Activated CD4-positive, alpha-beta T cell treated with anti-CD3 and anti-CD28 coated beads, Interleukin-2, amount 50 U/mL, for 16 hours (primary cell): ENCODE measurements at regions not wholly inside any gene's neighbourhood (a gene's known extent, or its start where the extent isn't known, plus 50 kb on each side); places are given as distances from the start of the nearest gene placed in this dataset.

Experiments used
- DNase-seq: peaks from one replicate; pipeline ENCODE4 v3.0.0-alpha.2; 2020

DNA sequence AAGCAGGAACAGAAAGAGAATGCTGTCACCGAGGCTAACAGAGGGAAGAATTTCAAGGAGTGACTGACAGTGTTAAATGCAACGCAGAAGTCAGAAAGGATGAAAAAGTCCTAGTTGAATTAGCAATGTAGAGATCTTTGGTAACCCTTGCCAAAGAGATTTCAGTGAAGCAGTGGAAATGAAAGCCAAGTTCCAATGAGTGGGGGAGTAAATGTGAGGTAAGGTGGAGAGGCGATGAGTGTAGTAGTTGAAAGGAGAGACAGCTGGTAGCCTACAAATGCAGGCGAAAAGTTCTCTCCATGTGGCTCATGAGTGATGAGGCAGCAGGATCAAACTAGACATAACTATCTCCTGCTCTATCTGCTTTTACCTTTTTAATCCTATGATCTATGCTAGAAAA is 74.6 kb upstream of the IPO9 start:
- DNase-seq: no peak

DNA sequence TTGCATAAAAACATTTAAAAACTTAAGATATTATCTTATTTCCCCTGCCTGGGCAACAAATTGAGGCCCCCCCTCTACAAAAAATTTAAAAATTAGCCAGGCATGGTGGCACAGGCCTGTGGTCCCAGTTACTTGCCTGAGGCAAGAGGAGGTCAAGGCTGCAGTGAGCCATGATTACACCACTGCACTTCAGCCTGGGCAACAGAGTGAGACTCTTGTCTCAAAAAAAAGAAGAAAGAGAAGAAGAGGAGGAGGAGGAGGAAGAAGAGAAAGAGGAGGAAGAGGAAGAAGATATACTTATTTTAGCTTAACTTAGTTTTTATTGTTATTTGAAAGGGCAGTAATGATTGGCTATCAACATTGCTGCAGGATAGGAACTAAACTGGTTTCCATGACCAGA is 73.8 kb upstream of the IPO9 start:
- DNase-seq: no peak

- DNase-seq: no peak
Measured at GRCh38 chr1:201756406-201756805, 72.6 kb upstream of the IPO9 start.

GRCh38 chr1:201758499-201759050 is 70.4 kb upstream of the IPO9 start:
- no peak for DNase-seq

DNA sequence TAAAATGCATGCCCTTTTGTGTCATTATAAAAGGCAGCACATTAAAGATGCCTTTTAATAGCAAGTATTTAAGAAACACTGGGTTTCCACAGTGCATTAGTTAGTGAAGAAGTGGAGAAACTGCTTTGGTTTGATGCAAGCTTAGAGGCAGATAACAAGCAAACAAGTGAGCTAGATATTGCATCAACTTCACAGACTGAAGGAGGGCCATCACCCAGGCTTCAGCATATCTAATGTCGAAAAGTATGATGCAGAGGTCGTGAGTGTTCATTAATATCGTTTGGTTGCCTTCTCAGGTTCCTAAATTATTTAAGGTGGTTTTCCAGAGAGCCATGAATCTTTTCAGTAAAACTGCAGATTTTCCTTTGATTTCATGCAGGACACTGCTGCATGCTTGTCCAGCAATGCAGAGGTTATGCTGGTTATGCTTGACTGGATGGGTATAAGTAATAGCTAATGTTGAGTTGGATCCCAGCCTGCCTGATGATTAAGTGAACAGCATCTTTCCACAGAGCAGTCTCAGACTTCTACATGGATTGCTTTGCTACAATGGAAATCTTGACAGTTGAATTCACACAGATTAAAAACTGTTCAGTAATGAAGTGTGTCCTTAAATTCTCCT is 69.7 kb upstream of the IPO9 start:
- DNase-seq: no peak

DNA sequence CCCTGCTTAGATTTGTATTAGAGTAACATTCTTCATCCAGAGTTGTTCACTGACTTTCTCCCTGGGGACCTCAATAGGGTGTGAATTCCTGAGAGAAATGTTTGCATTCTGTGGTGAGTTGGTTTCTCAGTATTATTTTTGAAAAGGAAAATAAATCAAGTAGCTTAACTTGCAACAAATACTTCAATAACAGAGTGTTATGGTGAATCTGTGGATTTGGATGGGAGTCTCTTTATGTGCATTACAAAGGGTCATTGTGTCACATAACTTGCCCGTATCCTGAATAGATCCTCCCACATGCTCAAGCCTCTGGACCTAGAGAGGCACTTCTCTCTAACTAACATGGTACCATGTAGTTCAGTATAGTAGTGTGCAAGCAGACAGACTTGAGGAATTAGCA is 68.4 kb upstream of the IPO9 start:
- DNase-seq: no peak

- DNase-seq: no peak
Measured at GRCh38 chr1:201761178-201761577, 67.8 kb upstream of the IPO9 start.

DNA sequence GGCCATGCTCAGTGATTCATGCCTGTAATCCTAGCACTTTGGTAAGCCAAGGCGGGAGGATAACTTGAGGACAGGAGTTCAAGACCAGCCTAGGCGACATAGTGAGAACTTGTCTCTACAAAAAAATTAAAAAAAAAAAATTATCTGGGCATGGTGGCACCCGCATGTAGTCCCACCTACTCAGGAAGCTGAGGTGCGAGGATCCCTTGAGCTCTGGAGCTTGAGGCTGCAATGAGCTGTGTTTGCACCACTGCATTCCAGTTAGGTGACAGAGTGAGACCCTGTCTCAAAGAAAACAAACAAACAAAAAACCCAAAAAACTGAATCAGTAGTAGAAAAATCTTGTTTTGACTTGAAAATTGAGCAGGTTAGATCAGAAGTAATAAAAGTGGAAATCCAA is 67.1 kb upstream of the IPO9 start:
- DNase-seq: no peak

GRCh38 chr1:201762381-201762780 is 66.6 kb upstream of the IPO9 start:
- DNase-seq: no peak

- no peak for DNase-seq
Measured at GRCh38 chr1:201763455-201764140, 65.4 kb upstream of the IPO9 start.

DNA sequence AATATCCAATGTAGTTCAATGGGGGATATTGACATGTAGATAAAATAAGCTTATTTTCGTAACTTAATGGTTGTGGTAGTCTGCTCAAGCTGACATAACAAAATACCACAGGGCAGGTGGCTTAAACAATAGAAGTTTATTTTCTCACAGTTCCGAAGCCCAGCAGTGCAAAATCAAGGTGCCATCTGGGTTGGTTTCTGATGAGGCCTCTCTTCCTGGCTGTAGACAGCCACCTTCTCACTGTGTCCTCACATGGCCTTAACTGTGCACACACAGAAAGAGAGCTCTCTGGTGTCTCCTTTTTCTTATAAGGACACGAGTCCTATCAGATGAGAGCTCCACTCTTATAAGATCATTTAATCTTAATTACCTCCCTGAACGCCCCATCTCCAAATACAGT is 64.8 kb upstream of the IPO9 start:
- no peak for DNase-seq

GRCh38 chr1:201764579-201764978 is 64.4 kb upstream of the IPO9 start:
- DNase-seq: no peak

- DNase-seq: no peak
Measured at GRCh38 chr1:201766131-201766866, 62.7 kb upstream of the IPO9 start.

DNA sequence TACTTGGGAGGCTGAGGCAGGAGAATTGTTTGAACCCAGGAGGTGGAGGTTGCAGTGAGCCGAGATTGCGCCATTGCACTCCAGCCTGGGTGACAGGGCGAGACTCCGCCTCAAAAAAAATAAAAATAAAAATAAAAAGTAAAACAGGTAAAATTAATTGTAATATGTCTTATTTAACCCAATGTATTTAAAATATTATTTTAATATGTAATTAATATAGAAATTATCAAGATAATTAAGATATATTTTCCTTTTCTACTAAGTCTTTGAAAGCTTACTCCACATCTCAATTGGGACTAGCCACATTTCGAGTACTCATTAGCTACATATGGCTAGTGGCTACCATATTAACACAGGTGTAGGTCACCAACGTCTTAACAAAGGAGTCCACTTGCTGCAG is 61.6 kb upstream of the IPO9 start:
- DNase-seq: no peak

DNA sequence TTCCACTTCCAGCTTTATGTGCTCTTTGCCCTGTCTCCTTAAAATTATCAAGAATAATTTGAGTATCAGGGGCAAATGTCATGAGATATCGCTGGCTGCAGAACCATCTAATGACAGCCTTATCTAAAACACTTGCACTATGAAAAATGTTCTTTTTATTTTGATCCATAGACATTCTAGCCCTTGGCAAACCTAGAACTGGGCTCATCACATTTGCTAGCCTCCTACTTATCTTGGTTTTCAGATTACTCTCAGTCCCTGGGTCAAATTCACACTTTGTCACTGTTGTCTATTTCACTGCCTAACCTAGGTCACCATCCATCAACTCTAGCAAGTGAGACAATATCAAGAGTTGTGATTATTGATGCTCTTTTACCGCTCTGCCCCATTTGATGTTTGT is 59.9 kb upstream of the IPO9 start:
- no peak for DNase-seq

- DNase-seq: no peak
Measured at GRCh38 chr1:201769966-201770365, 59.0 kb upstream of the IPO9 start.

DNA sequence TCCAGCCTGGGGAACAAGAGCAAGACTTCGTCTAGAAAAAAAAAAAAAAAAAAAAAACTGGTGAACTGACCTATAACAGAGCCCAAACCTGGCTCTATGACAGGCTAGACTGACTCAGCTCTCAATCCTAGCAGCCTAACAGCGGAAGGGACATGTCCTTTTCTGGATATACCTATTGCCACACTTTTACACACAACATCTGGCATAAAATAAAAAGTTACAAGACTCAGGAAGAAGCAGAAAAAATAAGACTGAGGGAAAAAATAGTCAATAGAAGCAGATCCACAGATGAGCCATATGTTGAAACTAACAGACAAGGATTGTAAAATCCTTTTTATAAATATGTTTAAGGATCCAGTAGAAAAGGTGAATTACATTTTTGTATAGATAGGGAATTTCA is 57.5 kb upstream of the IPO9 start:
- DNase-seq: no peak

DNA sequence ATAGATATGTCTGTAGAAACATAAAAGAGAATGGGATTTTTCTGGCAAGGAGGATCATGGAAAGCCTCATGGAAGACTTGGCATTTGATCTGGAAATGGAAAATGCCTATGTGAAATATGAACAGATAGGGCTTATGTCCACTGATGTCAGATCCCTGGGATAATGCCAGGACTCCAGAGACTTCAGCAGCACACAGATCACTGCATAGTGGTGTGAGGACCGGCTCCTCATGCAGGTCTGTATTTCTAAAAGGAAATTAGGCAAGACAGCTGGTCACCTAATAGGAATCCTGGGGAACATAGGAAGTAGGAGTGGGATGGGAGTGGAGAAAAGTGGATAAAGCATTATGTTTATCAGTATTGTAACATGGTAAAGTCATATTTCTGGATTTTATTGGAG is 56.8 kb upstream of the IPO9 start:
- no peak for DNase-seq

- DNase-seq: no peak
Measured at GRCh38 chr1:201773764-201774163, 55.2 kb upstream of the IPO9 start.

DNA sequence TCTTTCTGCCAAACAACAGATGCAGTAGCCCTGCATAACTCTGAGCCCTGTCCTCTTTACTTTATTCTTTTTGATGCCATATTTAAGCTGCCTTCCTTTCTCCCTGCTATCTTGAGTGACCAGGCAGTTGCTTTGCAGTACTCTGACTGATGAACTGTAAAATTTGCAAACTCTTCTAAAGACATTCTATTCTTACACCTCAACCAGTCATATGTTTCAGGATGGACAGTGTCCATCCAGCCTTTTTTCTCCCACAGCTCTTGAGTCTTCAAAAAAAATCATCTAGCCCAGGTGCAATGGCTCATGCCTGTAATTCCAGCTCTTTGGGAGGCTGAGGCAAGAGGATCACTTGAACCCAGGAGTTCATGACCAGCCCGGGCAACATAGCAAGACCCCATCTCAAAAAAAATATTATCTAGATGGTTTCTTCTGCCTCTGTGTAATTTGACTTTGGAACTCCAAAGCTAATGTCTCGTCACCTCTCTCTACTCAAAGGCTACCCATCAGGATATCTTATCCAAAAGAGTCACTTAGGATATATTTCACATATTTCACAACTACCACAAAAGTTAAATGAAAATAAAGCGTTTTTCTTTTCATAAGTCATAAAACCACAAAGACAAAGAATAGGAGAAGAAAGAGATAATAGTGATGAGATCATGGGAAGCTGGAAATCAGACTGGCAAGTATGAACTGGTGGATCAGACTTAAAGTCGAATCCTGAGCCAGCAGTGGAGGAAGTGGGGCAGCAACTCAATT is 54.6 kb upstream of the IPO9 start:
- DNase-seq: no peak

- DNase-seq: no peak
Measured at GRCh38 chr1:201774983-201775344, 54.0 kb upstream of the IPO9 start.

GRCh38 chr1:201775380-201775779 is 53.6 kb upstream of the IPO9 start:
- DNase-seq: no peak

- no peak for DNase-seq
Measured at GRCh38 chr1:201778279-201779065, 50.5 kb upstream of the IPO9 start.
